ENCODE measurements at regions not wholly inside any gene's neighbourhood (a gene's known extent, or its start where the extent isn't known, plus 50 kb on each side); places are given as distances from the start of the nearest gene placed in this dataset.
"Not testable (repeated sequence)": the region's sequence is repeated elsewhere in the genome, so short reads cannot be mapped to it uniquely, and the experiment has no call there.

DNA sequence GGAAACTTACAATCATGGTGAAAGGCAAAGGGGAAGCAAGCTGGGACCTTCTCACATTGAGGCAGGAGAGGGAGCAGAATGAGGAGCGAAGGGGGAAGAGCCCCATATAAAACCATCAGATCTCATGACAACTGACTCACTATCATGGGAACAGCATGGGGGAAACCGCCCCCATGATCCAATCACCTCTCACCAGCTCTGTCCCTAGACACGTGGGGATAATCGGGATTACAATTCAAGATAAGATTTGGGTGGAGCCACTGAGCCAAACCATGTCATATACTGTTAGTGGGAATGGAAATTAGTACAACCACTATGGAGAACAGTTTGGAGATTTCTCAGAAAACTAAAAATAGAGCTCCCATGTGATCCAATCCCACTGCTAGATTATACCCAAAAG is 163.7 kb downstream of the MANEA start:
- Mint-ChIP-seq H3K27ac (no peak overlapping the region), H3K27me3 (no peaks in the 10 kb centered on the region), H3K36me3 (ENCODE audit: low read depth) (no peaks in the 10 kb centered on the region), H3K4me3 (no peak overlapping the region), H3K4me1 (no peaks in the 10 kb centered on the region), H3K9me3 (no peaks in the 10 kb centered on the region)
- ATAC-seq (no peak), DNase-seq (no peak)

GRCh38 chr6:95742767-95743289 is 165.5 kb downstream of the MANEA start:
- H3K4me3 Mint-ChIP-seq: no peak overlapping the region
- no peaks in the 10 kb centered on the region for H3K36me3 Mint-ChIP-seq (ENCODE audit: low read depth)
- no peaks in the 10 kb centered on the region for H3K27me3 Mint-ChIP-seq
- ATAC-seq (no peak), DNase-seq (no peak)
- H3K27ac Mint-ChIP-seq: no peak overlapping the region
- H3K9me3 Mint-ChIP-seq: no peaks in the 10 kb centered on the region
- H3K4me1 Mint-ChIP-seq: no peaks in the 10 kb centered on the region

DNA sequence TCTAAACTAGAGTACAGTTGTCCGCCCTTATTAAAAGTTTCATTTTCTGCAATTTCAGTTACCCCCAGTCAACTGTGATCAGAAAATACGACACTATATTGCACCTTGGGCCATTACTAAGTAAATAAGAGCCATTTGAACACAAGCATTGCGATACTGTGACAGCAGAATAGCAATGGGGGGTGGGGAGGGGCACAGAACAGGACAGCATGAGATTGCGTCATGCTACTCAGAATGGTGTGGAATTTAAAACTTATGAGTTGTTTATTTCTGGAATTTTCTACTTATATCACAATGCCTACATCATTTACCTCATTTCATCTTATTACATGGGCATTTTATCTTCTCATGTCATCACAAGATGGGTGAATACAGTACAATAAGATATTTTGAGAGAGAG is 166.3 kb downstream of the MANEA start:
- Mint-ChIP-seq H3K36me3 (ENCODE audit: low read depth) (no peaks in the 10 kb centered on the region), H3K27ac (no peak overlapping the region), H3K9me3 (no peaks in the 10 kb centered on the region), H3K4me1 (no peaks in the 10 kb centered on the region), H3K27me3 (no peaks in the 10 kb centered on the region), H3K4me3 (no peak overlapping the region)
- no peak for DNase-seq
- no peak for ATAC-seq

GRCh38 chr6:95758236-95759069 is 181.1 kb downstream of the MANEA start:
- not testable (repeated sequence) for H3K9me3 Mint-ChIP-seq; H3K27me3 Mint-ChIP-seq; H3K36me3 Mint-ChIP-seq (ENCODE audit: low read depth); H3K4me3 Mint-ChIP-seq; H3K27ac Mint-ChIP-seq; H3K4me1 Mint-ChIP-seq; ATAC-seq; DNase-seq

- ATAC-seq (no peak), DNase-seq (no peak)
- no peaks in the 10 kb centered on the region for H3K27me3 Mint-ChIP-seq
- no peaks in the 10 kb centered on the region for H3K9me3 Mint-ChIP-seq
- no peak overlapping the region for H3K4me3 Mint-ChIP-seq
- no peaks in the 10 kb centered on the region for H3K36me3 Mint-ChIP-seq (ENCODE audit: low read depth)
- H3K27ac Mint-ChIP-seq: no peak overlapping the region
- no peaks in the 10 kb centered on the region for H3K4me1 Mint-ChIP-seq
Measured at GRCh38 chr6:95767897-95768463, 190.6 kb downstream of the MANEA start.

- Mint-ChIP-seq H3K4me3 (no peak overlapping the region), H3K4me1 (no peaks in the 10 kb centered on the region), H3K36me3 (ENCODE audit: low read depth) (no peaks in the 10 kb centered on the region), H3K27me3 (no peaks in the 10 kb centered on the region), H3K9me3 (no peaks in the 10 kb centered on the region), H3K27ac (no peak overlapping the region)
- DNase-seq: no peak
- no peak for ATAC-seq
Measured at GRCh38 chr6:95768539-95768938, 191.2 kb downstream of the MANEA start.

- H3K4me3 Mint-ChIP-seq: no peak overlapping the region
- no peak overlapping the region for H3K27ac Mint-ChIP-seq
- DNase-seq: no peak
- H3K36me3 Mint-ChIP-seq (ENCODE audit: low read depth): no peaks in the 10 kb centered on the region
- no peaks in the 10 kb centered on the region for H3K4me1 Mint-ChIP-seq
- ATAC-seq: no peak
- H3K9me3 Mint-ChIP-seq: no peaks in the 10 kb centered on the region
- no peaks in the 10 kb centered on the region for H3K27me3 Mint-ChIP-seq
Measured at GRCh38 chr6:95777338-95777737, 200.0 kb downstream of the MANEA start.

DNA sequence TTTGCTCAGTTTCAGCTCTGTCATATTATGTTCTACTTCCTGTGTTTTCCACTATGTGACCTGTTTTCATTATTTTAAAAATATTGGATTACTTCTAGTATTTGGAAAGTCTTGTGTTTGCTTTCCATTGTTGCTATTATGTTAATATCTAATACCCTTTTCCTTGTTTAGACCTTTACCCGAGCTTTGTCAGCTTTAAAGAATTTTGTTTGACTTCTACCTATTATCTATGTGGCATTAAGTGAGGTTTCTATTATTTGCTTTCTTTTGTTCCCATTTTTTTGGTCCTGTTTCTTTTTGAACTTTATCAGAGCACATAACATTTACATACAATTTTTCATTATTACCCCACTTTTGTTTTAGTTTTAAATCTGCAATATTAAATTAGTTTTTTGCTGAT is 202.7 kb downstream of the MANEA start:
- DNase-seq: no peak
- Mint-ChIP-seq H3K27ac (no peak overlapping the region), H3K27me3 (no peaks in the 10 kb centered on the region), H3K36me3 (ENCODE audit: low read depth) (no peaks in the 10 kb centered on the region), H3K4me1 (no peaks in the 10 kb centered on the region), H3K4me3 (no peak overlapping the region), H3K9me3 (no peaks in the 10 kb centered on the region)
- ATAC-seq: no peak

DNA sequence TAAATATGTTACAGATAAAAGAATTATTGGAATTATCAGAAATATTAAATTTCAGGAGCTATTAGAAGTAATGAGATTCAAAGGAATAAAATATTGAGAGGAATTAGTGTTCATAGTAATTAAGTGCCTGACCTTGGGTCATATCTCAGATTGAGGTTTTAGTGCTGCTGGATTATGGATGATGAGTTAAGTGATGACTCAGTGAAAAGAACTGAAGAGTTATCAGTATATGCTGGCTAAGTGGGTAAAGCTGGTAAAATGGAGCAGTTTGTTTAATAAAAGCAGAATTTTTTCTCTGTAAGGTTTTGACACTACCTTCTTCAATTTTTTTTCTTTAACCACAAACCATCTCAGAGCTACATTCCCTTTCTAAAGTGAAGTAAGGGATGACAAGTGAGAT is 206.7 kb downstream of the MANEA start:
- H3K9me3 Mint-ChIP-seq: no peaks in the 10 kb centered on the region
- H3K36me3 Mint-ChIP-seq (ENCODE audit: low read depth): no peaks in the 10 kb centered on the region
- no peak overlapping the region for H3K27ac Mint-ChIP-seq
- no peak for DNase-seq
- no peaks in the 10 kb centered on the region for H3K27me3 Mint-ChIP-seq
- H3K4me1 Mint-ChIP-seq: no peaks in the 10 kb centered on the region
- H3K4me3 Mint-ChIP-seq: no peak overlapping the region
- no peak for ATAC-seq

DNA sequence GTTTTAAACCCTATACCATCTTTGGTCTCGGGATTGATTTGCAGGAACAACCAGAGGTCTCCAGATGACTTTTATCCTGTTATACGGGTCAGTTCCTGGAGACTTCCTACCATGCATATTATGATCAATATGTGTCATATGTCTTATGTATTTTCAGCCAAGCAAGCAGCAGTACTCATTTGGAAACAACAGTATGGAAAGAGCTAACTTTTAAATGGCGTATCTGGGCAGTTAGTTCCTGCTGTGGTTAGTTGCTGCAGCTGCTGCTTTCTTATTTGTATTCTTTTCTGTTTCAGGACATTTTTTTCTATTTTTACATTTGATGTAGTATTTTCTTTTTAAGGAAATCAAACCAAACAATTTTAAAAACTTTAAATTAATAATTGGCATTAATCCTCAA is 207.5 kb downstream of the MANEA start:
- Mint-ChIP-seq H3K36me3 (ENCODE audit: low read depth) (no peaks in the 10 kb centered on the region), H3K4me1 (no peaks in the 10 kb centered on the region), H3K4me3 (no peak overlapping the region), H3K9me3 (no peaks in the 10 kb centered on the region), H3K27ac (no peak overlapping the region), H3K27me3 (no peaks in the 10 kb centered on the region)
- ATAC-seq: no peak
- no peak for DNase-seq

DNA sequence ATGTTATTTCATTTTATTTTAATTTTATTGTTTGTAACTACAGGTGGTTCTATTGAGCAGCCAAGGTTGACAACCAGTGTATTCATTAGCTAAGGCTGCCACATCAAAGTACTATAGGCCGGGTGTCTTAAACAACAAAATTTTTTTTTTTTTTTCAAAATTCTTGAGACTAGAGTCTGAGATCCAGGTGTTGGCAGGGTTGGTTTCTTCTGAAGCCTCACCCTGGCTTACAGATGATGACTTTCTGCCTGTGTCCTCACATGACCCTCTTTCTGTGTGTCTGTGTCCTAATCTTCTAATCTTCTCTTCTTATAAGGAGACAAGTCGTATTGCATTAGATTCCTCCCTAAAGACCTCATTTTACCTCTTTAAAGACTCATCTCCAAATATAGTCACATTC is 208.4 kb downstream of the MANEA start:
- Mint-ChIP-seq H3K36me3 (ENCODE audit: low read depth) (no peaks in the 10 kb centered on the region), H3K9me3 (no peaks in the 10 kb centered on the region), H3K27me3 (no peaks in the 10 kb centered on the region), H3K4me1 (no peaks in the 10 kb centered on the region), H3K27ac (no peak overlapping the region), H3K4me3 (no peak overlapping the region)
- DNase-seq (no peak), ATAC-seq (no peak)

GRCh38 chr6:95786802-95787201 is 209.5 kb downstream of the MANEA start:
- no peak overlapping the region for H3K4me3 Mint-ChIP-seq
- ATAC-seq (no peak), DNase-seq (no peak)
- H3K4me1 Mint-ChIP-seq: no peaks in the 10 kb centered on the region
- no peaks in the 10 kb centered on the region for H3K27me3 Mint-ChIP-seq
- H3K27ac Mint-ChIP-seq: no peak overlapping the region
- no peaks in the 10 kb centered on the region for H3K9me3 Mint-ChIP-seq
- H3K36me3 Mint-ChIP-seq (ENCODE audit: low read depth): no peaks in the 10 kb centered on the region

- Mint-ChIP-seq H3K27me3 (no peaks in the 10 kb centered on the region), H3K4me1 (no peaks in the 10 kb centered on the region), H3K4me3 (no peak overlapping the region), H3K36me3 (ENCODE audit: low read depth) (no peaks in the 10 kb centered on the region), H3K9me3 (peaks cover 5% of the 10 kb centered on the region), H3K27ac (no peak overlapping the region)
- DNase-seq (no peak), ATAC-seq (no peak)
Measured at GRCh38 chr6:95790787-95791186, 213.5 kb downstream of the MANEA start.

DNA sequence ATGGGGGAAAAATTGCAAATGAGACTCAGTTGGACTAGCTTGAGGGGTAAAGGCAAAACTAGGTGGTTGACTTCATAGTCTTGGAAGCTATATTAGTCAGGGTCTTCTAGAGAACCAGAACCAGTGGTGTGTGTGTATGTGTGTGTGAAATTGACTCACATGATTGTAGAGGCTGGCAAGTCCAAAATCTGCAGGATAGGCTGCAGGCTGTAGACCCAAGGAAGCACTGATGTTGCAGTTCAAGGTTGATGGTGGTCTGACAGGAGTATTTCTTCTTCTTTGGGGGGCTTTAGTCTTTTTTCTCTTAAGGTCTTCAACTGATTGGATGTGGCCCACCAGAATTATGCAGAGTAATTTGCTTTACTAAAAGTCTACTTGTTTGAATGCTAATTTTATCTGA is 217.4 kb downstream of the MANEA start:
- Mint-ChIP-seq H3K27me3 (no peaks in the 10 kb centered on the region), H3K36me3 (ENCODE audit: low read depth) (no peaks in the 10 kb centered on the region), H3K27ac (no peak overlapping the region), H3K4me3 (no peak overlapping the region), H3K4me1 (no peaks in the 10 kb centered on the region), H3K9me3 (peaks cover 5% of the 10 kb centered on the region)
- ATAC-seq (no peak), DNase-seq (no peak)

GRCh38 chr6:95795927-95796326 is 218.6 kb downstream of the MANEA start:
- H3K4me3 Mint-ChIP-seq: no peak overlapping the region
- no peak for DNase-seq
- peaks cover 5% of the 10 kb centered on the region for H3K9me3 Mint-ChIP-seq
- no peak overlapping the region for H3K27ac Mint-ChIP-seq
- no peak for ATAC-seq
- H3K36me3 Mint-ChIP-seq (ENCODE audit: low read depth): no peaks in the 10 kb centered on the region
- no peaks in the 10 kb centered on the region for H3K4me1 Mint-ChIP-seq
- no peaks in the 10 kb centered on the region for H3K27me3 Mint-ChIP-seq

Measured in activated naive CD8-positive, alpha-beta T cell treated with anti-CD3 and anti-CD28 coated beads, Interleukin-2, amount 50 U/mL, for 24 hours (primary cell).